Thyroid gland (tissue), 4 donors: ENCODE measurements at regions not wholly inside any gene's neighbourhood (a gene's known extent, or its start where the extent isn't known, plus 50 kb on each side); places are given as distances from the start of the nearest gene placed in this dataset.

ENCODE experiments used
- DNase-seq, 2 donors: peaks; one replicate each; pipeline ENCODE4 v3.0.0-alpha.2; 2019
- H3K27ac ChIP-seq, 3 donors: fragments of 200-600 bp; sonication (generic); 1 replicate in 2 of 3; 2 replicates in 1 of 3; pipeline ENCODE4 v1.5.1; 2016 to 2019; ENCODE audit warnings: mild to moderate bottlenecking in 1 of 3, moderate library complexity in 1 of 3
- H3K27me3 ChIP-seq: fragments of 200-600 bp; sonication (generic); one replicate; pipeline ENCODE4 v1.5.1; 2019
- H3K36me3 ChIP-seq, 2 donors: fragments of 200-600 bp; sonication (generic); one replicate each; pipeline ENCODE4 v1.5.1; 2016 to 2019
- H3K4me1 ChIP-seq, 2 donors: fragments of 200-600 bp; sonication (generic); one replicate each; pipeline ENCODE4 v1.5.1; 2017 to 2019
- H3K4me3 ChIP-seq, 3 donors: fragments of 200-600 bp; sonication (generic); replicated peaks in 1 of 3; 1 replicate in 2 of 3; 2 replicates in 1 of 3; pipeline ENCODE4 v1.5.1; 2016; ENCODE audit warnings: mild to moderate bottlenecking in 1 of 3
- H3K9me3 ChIP-seq: fragments of 200-600 bp; sonication (generic); one replicate; pipeline ENCODE4 v1.5.1; 2017
- CTCF ChIP-seq, 6 experiments: fragments of 200-600 bp in 3 of 6; fragments of 450-650 bp in 3 of 6; sonication (generic) in 3 of 6; IDR thresholded peaks; one replicate each; pipeline ENCODE4 v1.5.1; 2016 to 2019; ENCODE audit warnings: antibody characterized with exemption in 6 of 6, mild to moderate bottlenecking in 2 of 6, inconsistent platforms in 1 of 6, moderate library complexity in 1 of 6
- POLR2A ChIP-seq, 2 donors: fragments of 450-650 bp; IDR thresholded peaks; one replicate each; pipeline ENCODE4 v1.6.1; 2017; ENCODE audit warnings: antibody characterized with exemption in 2 of 2, mild to moderate bottlenecking in 2 of 2, moderate library complexity in 1 of 2
- WGBS, 2 donors: methylation state at CpG; one replicate each; pipeline ENCODE4 v1.1.5; 2017; 5-methylcytosine and 5-hydroxymethylcytosine counted together
- intact Hi-C: fragments of 100-400 bp; cut with DNase I; formaldehyde crosslinking; loops from one replicate; pipeline ENCODE4 v1.15.1; 2023

- Histone ChIP-seq H3K27me3 (no peaks in the 10 kb centered on the region), H3K4me1 (no peaks in the 10 kb centered on the region), H3K9me3 (no peaks in the 10 kb centered on the region), H3K4me3 (no peak overlapping the region), H3K36me3 (no peaks in the 10 kb centered on the region), H3K27ac (no peak overlapping the region)
- TF ChIP-seq CTCF (IDR thresholded peaks at IDR 0.05) (no peak), POLR2A (IDR thresholded peaks at IDR 0.05) (no peak)
- intact Hi-C loops = no loop called here
- no peak for DNase-seq
Measured at GRCh38 chr12:24328261-24328660, 378.8 kb upstream of the SOX5 start.

- H3K27ac ChIP-seq = no peak overlapping the region
- H3K4me1 ChIP-seq = no peaks in the 10 kb centered on the region
- H3K4me3 ChIP-seq = no peak overlapping the region
- TF ChIP-seq CTCF (IDR thresholded peaks at IDR 0.05) = no peak
- TF ChIP-seq POLR2A (IDR thresholded peaks at IDR 0.05) = no peak
- intact Hi-C loops = no loop called here
- H3K36me3 ChIP-seq = no peaks in the 10 kb centered on the region
- no peaks in the 10 kb centered on the region for H3K9me3 ChIP-seq
- DNase-seq = no peak
- 76 to 88% methylated on average over 3 of the region's 3 CpGs for WGBS, 2 donors
- H3K27me3 ChIP-seq = no peaks in the 10 kb centered on the region
Measured at GRCh38 chr12:24325331-24325730, 375.9 kb upstream of the SOX5 start.

- TF ChIP-seq POLR2A (IDR thresholded peaks at IDR 0.05) = peak in 1 of 2 donors; percentile 54
- no peak for TF ChIP-seq CTCF (IDR thresholded peaks at IDR 0.05)
- H3K9me3 ChIP-seq = no peaks in the 10 kb centered on the region
- peak overlapping the region; percentile 53 to 66 (median 63) for H3K27ac ChIP-seq
- no peaks in the 10 kb centered on the region for H3K27me3 ChIP-seq
- H3K36me3 ChIP-seq = no peaks in the 10 kb centered on the region
- peak; percentile 84 to 85 for DNase-seq
- intact Hi-C loops = no loop called here
- peaks cover 4 to 12% of the 10 kb centered on the region in 2 donors for H3K4me1 ChIP-seq
- H3K4me3 ChIP-seq = no peak overlapping the region
- 30 to 36% methylated on average over 6 of the region's 6 CpGs for WGBS, 2 donors
Measured at GRCh38 chr12:24307716-24308335, 358.4 kb upstream of the SOX5 start.

- WGBS, 2 donors = 67 to 95% methylated on average over 2 to 3 of the region's 3 CpGs
- Histone ChIP-seq H3K4me1 (peaks cover 4 to 12% of the 10 kb centered on the region in 2 donors), H3K27me3 (no peaks in the 10 kb centered on the region), H3K27ac (peak overlapping the region; percentile 2 to 57 (median 53)), H3K36me3 (no peaks in the 10 kb centered on the region), H3K9me3 (no peaks in the 10 kb centered on the region), H3K4me3 (no peak overlapping the region)
- intact Hi-C loops = no loop called here
- no peak for TF ChIP-seq POLR2A (IDR thresholded peaks at IDR 0.05)
- no peak for TF ChIP-seq CTCF (IDR thresholded peaks at IDR 0.05)
- DNase-seq = no peak
Measured at GRCh38 chr12:24307153-24307552, 357.7 kb upstream of the SOX5 start.

GRCh38 chr12:24306001-24306400 lies 356.5 kb upstream of the SOX5 start:
- 88 to 90% methylated on average over 6 of the region's 6 CpGs for WGBS, 2 donors
- Histone ChIP-seq H3K4me3 (no peak overlapping the region), H3K9me3 (no peaks in the 10 kb centered on the region), H3K27me3 (no peaks in the 10 kb centered on the region), H3K27ac (no peak overlapping the region), H3K36me3 (no peaks in the 10 kb centered on the region), H3K4me1 (peaks cover 4 to 12% of the 10 kb centered on the region in 2 donors)
- no peak for TF ChIP-seq POLR2A (IDR thresholded peaks at IDR 0.05)
- no peak for TF ChIP-seq CTCF (IDR thresholded peaks at IDR 0.05)
- intact Hi-C loops = no loop called here
- DNase-seq = no peak
